OCI-LY1 (cell line): ENCODE measurements at regions not wholly inside any gene's neighbourhood (a gene's known extent, or its start where the extent isn't known, plus 50 kb on each side); places are given as distances from the start of the nearest gene placed in this dataset.

Experiments
- CTCF ChIP-seq: fragments of 200-600 bp; sonication (generic), shearing (Covaris generic); IDR thresholded peaks from 2 replicates; pipeline ENCODE4 v1.5.1; 2017; ENCODE audit warnings: mild to moderate bottlenecking, antibody characterized with exemption, low read length, moderate library complexity, mixed read lengths
- EZH2 ChIP-seq: fragments of 200-600 bp; sonication (generic), shearing (Covaris generic); IDR thresholded peaks from 2 replicates; pipeline ENCODE4 v1.8.0; 2017; ENCODE audit warnings: borderline replicate concordance, mixed run types, mild to moderate bottlenecking, antibody characterized with exemption, low read length, moderate library complexity, mixed read lengths

DNA sequence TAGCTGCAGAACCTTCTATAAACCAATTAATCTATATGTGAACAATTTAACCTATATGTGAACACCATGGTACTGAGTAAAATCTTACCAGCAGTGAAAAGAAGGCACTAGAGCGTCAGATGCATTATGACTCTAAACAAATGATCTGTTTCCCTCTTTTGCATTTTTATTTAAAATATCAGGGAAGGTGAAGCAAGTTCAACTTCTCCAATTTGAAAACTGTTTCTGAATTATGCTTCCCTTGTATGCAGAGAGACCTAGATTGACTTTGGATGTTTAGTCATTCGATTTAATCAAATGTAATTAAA lies 80.9 kb downstream of the DAD1 start:
- TF ChIP-seq CTCF (no peak), EZH2 (no peak)
